CD4-positive, alpha-beta memory T cell (primary cell): ENCODE measurements at regions not wholly inside any gene's neighbourhood (a gene's known extent, or its start where the extent isn't known, plus 50 kb on each side); places are given as distances from the start of the nearest gene placed in this dataset.

ENCODE experiments used
- CTCF ChIA-PET: fragments of 350-600 bp; sonication (Branson Sonifier 250); formaldehyde crosslinking; loops from one replicate; lab custom pipeline; 2021; ENCODE audit warnings: inconsistent platforms; ENCODE audit not compliant: partially characterized antibody; lab: Charles Lee
- POLR2A ChIA-PET: fragments of 350-600 bp; sonication (Branson Sonifier 250); formaldehyde crosslinking; loops from one replicate; lab custom pipeline; 2021; ENCODE audit not compliant: partially characterized antibody; lab: Charles Lee
- DNase-seq, 5 donors: peaks; one replicate each; pipeline versions ENCODE4 v3.0.0 to v3.0.0-alpha.2; 2020 to 2022; ENCODE audit warnings: mixed read lengths in 1 of 5
- H3K27ac ChIP-seq: one replicate; pipeline ENCODE4 v1.7.0; 2013; ENCODE audit warnings: low read depth, low read length
- H3K27me3 ChIP-seq: 2 replicates; pipeline ENCODE4 v1.7.0; 2013; ENCODE audit warnings: mild to moderate bottlenecking, low read length, moderate library complexity; ENCODE audit not compliant: insufficient read depth
- H3K36me3 ChIP-seq: 2 replicates; pipeline ENCODE4 v1.7.0; 2013; ENCODE audit warnings: mild to moderate bottlenecking, low read length, moderate library complexity; ENCODE audit not compliant: insufficient read depth
- H3K4me1 ChIP-seq: 2 replicates; pipeline ENCODE4 v1.7.0; 2013; ENCODE audit warnings: mild to moderate bottlenecking, low read length, moderate library complexity; ENCODE audit not compliant: insufficient read depth
- H3K4me3 ChIP-seq, 2 donors: one replicate each; pipeline ENCODE4 v1.7.0; 2013; ENCODE audit warnings: low read length in 2 of 2, mild to moderate bottlenecking in 1 of 2
- H3K9me3 ChIP-seq, 2 donors: one replicate each; pipeline ENCODE4 v1.7.0; 2013; ENCODE audit warnings: low read length in 2 of 2, control low read depth in 1 of 2; ENCODE audit not compliant: control insufficient read depth in 1 of 2
- H3K27ac Mint-ChIP-seq, 7 donors: one replicate each; pipeline ENCODE4 v1.8.0; 2020 to 2021; ENCODE audit warnings: mixed read lengths in 7 of 7, mild to moderate bottlenecking in 6 of 7, inconsistent platforms in 3 of 7, moderate library complexity in 3 of 7
- H3K27me3 Mint-ChIP-seq, 2 donors: one replicate each; pipeline ENCODE4 v1.8.0; 2020 to 2021; ENCODE audit warnings: mixed read lengths in 2 of 2
- H3K36me3 Mint-ChIP-seq, 2 donors: one replicate each; pipeline ENCODE4 v1.8.0; 2020 to 2021; ENCODE audit warnings: mixed read lengths in 2 of 2, inconsistent platforms in 1 of 2, mild to moderate bottlenecking in 1 of 2
- H3K4me1 Mint-ChIP-seq, 4 donors: one replicate each; pipeline ENCODE4 v1.8.0; 2020 to 2021; ENCODE audit warnings: mixed read lengths in 4 of 4, mild to moderate bottlenecking in 1 of 4
- H3K4me3 Mint-ChIP-seq, 8 donors: one replicate each; pipeline ENCODE4 v1.8.0; 2020 to 2021; ENCODE audit warnings: mixed read lengths in 8 of 8, mild to moderate bottlenecking in 7 of 8, moderate library complexity in 6 of 8, inconsistent platforms in 3 of 8
- H3K9me3 Mint-ChIP-seq, 8 donors: one replicate each; pipeline ENCODE4 v1.8.0; 2020 to 2021; ENCODE audit warnings: mixed read lengths in 8 of 8, mild to moderate bottlenecking in 5 of 8, inconsistent platforms in 3 of 8, moderate library complexity in 1 of 8
- intact Hi-C: fragments of 100-400 bp; cut with micrococcal nuclease; formaldehyde crosslinking; loops from one replicate; pipeline ENCODE4 v1.15.1; 2023

GRCh38 chr10:42985436-42986316 lies 91.2 kb upstream of the RET start:
- H3K27me3 ChIP-seq: no peaks in the 10 kb centered on the region
- Mint-ChIP-seq H3K27me3 (peaks cover 0 to 2% of the 10 kb centered on the region in 2 donors), H3K4me1 (peaks cover 0 to 3% (median 1%) of the 10 kb centered on the region in 4 donors), H3K27ac (no peak overlapping the region), H3K36me3 (no peaks in the 10 kb centered on the region), H3K9me3 (no peaks in the 10 kb centered on the region), H3K4me3 (no peak overlapping the region)
- CTCF ChIA-PET: no interaction called here
- no peak overlapping the region for H3K4me3 ChIP-seq
- intact Hi-C loops: no loop called here
- POLR2A ChIA-PET: no interaction called here
- H3K4me1 ChIP-seq: no peaks in the 10 kb centered on the region
- no peaks in the 10 kb centered on the region for H3K9me3 ChIP-seq
- no peak overlapping the region for H3K27ac ChIP-seq
- H3K36me3 ChIP-seq: no peaks in the 10 kb centered on the region
- DNase-seq: no peak

DNA sequence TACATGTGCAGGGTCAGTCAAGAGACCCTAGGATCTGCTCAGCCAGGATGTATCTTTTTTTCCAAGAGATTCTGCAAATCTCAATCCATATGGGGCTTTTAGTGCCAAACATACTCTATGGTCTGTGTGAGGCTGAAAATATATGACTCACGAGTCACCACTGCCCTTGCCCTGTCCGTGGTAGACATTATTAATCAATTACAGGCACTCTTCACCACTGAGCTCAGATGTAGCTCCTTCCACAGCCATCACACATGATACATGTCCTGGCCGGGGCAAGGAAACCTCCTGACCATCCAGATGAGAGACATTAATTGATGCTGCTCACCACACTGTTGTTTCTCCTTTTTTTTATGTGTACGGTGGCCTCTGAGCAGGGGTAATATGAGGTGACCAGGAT lies 90.2 kb upstream of the RET start:
- no peak overlapping the region for H3K27ac ChIP-seq
- DNase-seq: no peak
- H3K27ac Mint-ChIP-seq: no peak overlapping the region
- no peaks in the 10 kb centered on the region for H3K9me3 ChIP-seq
- ChIA-PET POLR2A (no interaction called here), CTCF (no interaction called here)
- intact Hi-C loops: no loop called here
- no peaks in the 10 kb centered on the region for H3K4me1 ChIP-seq
- H3K36me3 ChIP-seq: no peaks in the 10 kb centered on the region
- H3K27me3 Mint-ChIP-seq: peaks cover 0 to 2% of the 10 kb centered on the region in 2 donors
- H3K27me3 ChIP-seq: no peaks in the 10 kb centered on the region
- peaks cover 0 to 3% (median 1%) of the 10 kb centered on the region in 4 donors for H3K4me1 Mint-ChIP-seq
- no peaks in the 10 kb centered on the region for H3K36me3 Mint-ChIP-seq
- no peaks in the 10 kb centered on the region for H3K9me3 Mint-ChIP-seq
- H3K4me3 Mint-ChIP-seq: no peak overlapping the region
- H3K4me3 ChIP-seq: no peak overlapping the region

DNA sequence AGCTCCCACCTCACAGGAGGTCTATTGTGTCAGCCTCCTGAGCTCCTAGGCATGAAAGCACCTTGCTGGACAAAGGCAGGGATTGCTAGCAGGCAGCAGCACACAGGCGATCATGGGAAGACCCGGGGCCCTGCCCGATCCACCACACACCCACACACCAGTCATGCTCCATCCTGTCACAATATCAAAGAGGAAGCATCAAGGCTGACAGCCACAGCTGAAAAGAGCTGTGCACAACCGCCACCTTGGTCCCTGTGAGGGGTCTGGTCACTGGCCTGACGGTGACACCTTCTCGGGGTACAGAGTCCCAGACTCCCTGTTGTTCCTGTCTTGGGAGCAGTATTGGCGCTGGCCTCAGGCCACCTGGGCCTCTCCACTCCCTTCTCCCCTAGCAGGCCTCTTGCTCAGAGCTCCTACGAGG lies 89.7 kb upstream of the RET start:
- CTCF ChIA-PET: no interaction called here

DNA sequence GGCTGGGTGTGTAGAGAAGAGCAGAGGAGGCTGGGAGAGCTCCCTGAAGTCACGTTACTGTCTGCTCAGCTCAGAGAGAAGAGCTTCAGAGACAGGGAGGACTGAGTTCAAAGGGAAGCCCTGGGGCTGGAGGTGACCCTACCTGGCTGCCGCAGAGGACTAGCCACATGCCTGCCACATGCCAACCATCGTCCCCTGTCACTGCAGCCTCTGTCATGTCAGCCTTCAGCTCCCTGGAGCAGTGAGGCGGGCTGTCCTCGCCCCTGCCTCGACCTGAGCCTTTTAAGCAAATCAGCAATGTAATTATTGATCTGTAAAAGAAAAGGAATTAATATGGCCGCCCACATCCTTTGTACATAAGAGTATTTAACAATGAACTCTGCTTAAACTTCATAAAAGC lies 89.3 kb upstream of the RET start:
- ChIA-PET CTCF (no interaction called here), POLR2A (no interaction called here)
- Mint-ChIP-seq H3K27ac (no peak overlapping the region), H3K4me3 (no peak overlapping the region), H3K4me1 (peaks cover 0 to 3% (median 1%) of the 10 kb centered on the region in 4 donors), H3K27me3 (peaks cover 0 to 2% of the 10 kb centered on the region in 2 donors), H3K9me3 (no peaks in the 10 kb centered on the region), H3K36me3 (no peaks in the 10 kb centered on the region)
- no peaks in the 10 kb centered on the region for H3K36me3 ChIP-seq
- DNase-seq: no peak
- H3K4me1 ChIP-seq: no peaks in the 10 kb centered on the region
- no peak overlapping the region for H3K4me3 ChIP-seq
- no peak overlapping the region for H3K27ac ChIP-seq
- no peaks in the 10 kb centered on the region for H3K9me3 ChIP-seq
- no peaks in the 10 kb centered on the region for H3K27me3 ChIP-seq
- intact Hi-C loops: no loop called here

More for the DNA sequence above, 89.7 kb upstream of the RET start:
- intact Hi-C loops: no loop called here
- Mint-ChIP-seq H3K9me3 (no peaks in the 10 kb centered on the region), H3K27ac (no peak overlapping the region), H3K27me3 (peaks cover 0 to 2% of the 10 kb centered on the region in 2 donors), H3K4me3 (no peak overlapping the region), H3K4me1 (peaks cover 0 to 3% (median 1%) of the 10 kb centered on the region in 4 donors), H3K36me3 (no peaks in the 10 kb centered on the region)
- POLR2A ChIA-PET: no interaction called here
- no peak overlapping the region for H3K4me3 ChIP-seq
- H3K27me3 ChIP-seq: no peaks in the 10 kb centered on the region
- H3K36me3 ChIP-seq: no peaks in the 10 kb centered on the region
- no peak overlapping the region for H3K27ac ChIP-seq
- no peak for DNase-seq
- H3K9me3 ChIP-seq: no peaks in the 10 kb centered on the region
- H3K4me1 ChIP-seq: no peaks in the 10 kb centered on the region

DNA sequence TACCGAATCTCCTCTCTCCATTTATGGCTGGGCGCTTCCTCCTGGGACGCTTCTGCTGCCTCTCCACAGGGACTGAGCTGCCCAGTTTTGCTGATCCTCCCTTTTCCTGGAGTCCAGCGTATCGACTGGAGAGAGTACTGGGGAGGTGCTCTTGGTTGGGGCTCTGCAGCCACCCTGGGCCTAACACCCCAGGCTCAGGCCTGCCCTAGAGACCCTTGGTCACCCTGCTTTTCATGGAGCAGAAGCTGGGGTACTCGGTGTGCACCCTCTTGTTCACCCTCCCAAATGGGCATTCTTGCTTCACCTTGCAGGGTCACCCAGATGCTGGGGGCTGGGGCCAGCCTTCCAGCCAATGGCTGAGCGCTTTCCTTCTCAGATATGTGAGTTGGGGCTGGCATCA lies 88.8 kb upstream of the RET start:
- no peaks in the 10 kb centered on the region for H3K4me1 ChIP-seq
- no peaks in the 10 kb centered on the region for H3K9me3 ChIP-seq
- H3K4me3 ChIP-seq: no peak overlapping the region
- Mint-ChIP-seq H3K9me3 (no peaks in the 10 kb centered on the region), H3K36me3 (no peaks in the 10 kb centered on the region), H3K27ac (no peak overlapping the region), H3K27me3 (peaks cover 0 to 2% of the 10 kb centered on the region in 2 donors), H3K4me1 (peaks cover 0 to 3% (median 1%) of the 10 kb centered on the region in 4 donors), H3K4me3 (no peak overlapping the region)
- H3K27me3 ChIP-seq: no peaks in the 10 kb centered on the region
- no peak overlapping the region for H3K27ac ChIP-seq
- ChIA-PET POLR2A (no interaction called here), CTCF (no interaction called here)
- no peaks in the 10 kb centered on the region for H3K36me3 ChIP-seq
- DNase-seq: no peak
- intact Hi-C loops: no loop called here

- no peak overlapping the region for H3K27ac Mint-ChIP-seq
- H3K36me3 Mint-ChIP-seq: no peaks in the 10 kb centered on the region
- H3K27me3 Mint-ChIP-seq: peaks cover 0 to 2% of the 10 kb centered on the region in 2 donors
- POLR2A ChIA-PET: no interaction called here
- H3K4me3 Mint-ChIP-seq: no peak overlapping the region
- Histone ChIP-seq H3K4me1 (no peaks in the 10 kb centered on the region), H3K36me3 (no peaks in the 10 kb centered on the region), H3K27me3 (no peaks in the 10 kb centered on the region), H3K4me3 (no peak overlapping the region), H3K9me3 (no peaks in the 10 kb centered on the region), H3K27ac (no peak overlapping the region)
- no peak for DNase-seq
- peaks cover 0 to 3% (median 1%) of the 10 kb centered on the region in 4 donors for H3K4me1 Mint-ChIP-seq
- intact Hi-C loops: no loop called here
- no peaks in the 10 kb centered on the region for H3K9me3 Mint-ChIP-seq
- CTCF ChIA-PET: no interaction called here
Observed at GRCh38 chr10:42988517-42989395, 88.1 kb upstream of the RET start.

GRCh38 chr10:42989481-42989921 lies 87.4 kb upstream of the RET start:
- DNase-seq: no peak
- ChIA-PET POLR2A (no interaction called here), CTCF (no interaction called here)
- H3K9me3 ChIP-seq: no peaks in the 10 kb centered on the region
- H3K4me1 Mint-ChIP-seq: peaks cover 0 to 3% (median 1%) of the 10 kb centered on the region in 4 donors
- intact Hi-C loops: no loop called here
- H3K27ac Mint-ChIP-seq: peak overlapping the region in 1 of 7 donors; percentile 24
- H3K9me3 Mint-ChIP-seq: no peaks in the 10 kb centered on the region
- H3K27ac ChIP-seq: no peak overlapping the region
- no peaks in the 10 kb centered on the region for H3K27me3 ChIP-seq
- no peaks in the 10 kb centered on the region for H3K4me1 ChIP-seq
- H3K27me3 Mint-ChIP-seq: peaks cover 0 to 2% of the 10 kb centered on the region in 2 donors
- H3K36me3 ChIP-seq: no peaks in the 10 kb centered on the region
- H3K36me3 Mint-ChIP-seq: no peaks in the 10 kb centered on the region
- no peak overlapping the region for H3K4me3 Mint-ChIP-seq
- no peak overlapping the region for H3K4me3 ChIP-seq
